NCI-H187 (cell line): ENCODE measurements at regions not wholly inside any gene's neighbourhood (a gene's known extent, or its start where the extent isn't known, plus 50 kb on each side); places are given as distances from the start of the nearest gene placed in this dataset.
"Not testable (repeated sequence)": the region's sequence is repeated elsewhere in the genome, so short reads cannot be mapped to it uniquely, and the experiment has no call there.

Experiments
- DNase-seq, 2 experiments: peaks; one replicate each; lab custom pipeline; 2025; lab: John Stamatoyannopoulos, UW

GRCh38 chr2:128660836-128661235 lies 342.2 kb upstream of the HS6ST1 start:
- no peak for DNase-seq

GRCh38 chr2:128661311-128661710 lies 342.6 kb upstream of the HS6ST1 start:
- DNase-seq: no peak

- DNase-seq: no peak
These were observed 343.4 kb upstream of the HS6ST1 start for GRCh38 chr2:128662051-128662471.

GRCh38 chr2:128663371-128664050 lies 344.8 kb upstream of the HS6ST1 start:
- no peak for DNase-seq

- DNase-seq: no peak
These were observed 345.9 kb upstream of the HS6ST1 start for GRCh38 chr2:128664499-128664971.

- DNase-seq: no peak
These were observed 346.4 kb upstream of the HS6ST1 start for GRCh38 chr2:128665113-128665512.

GRCh38 chr2:128666596-128666995 lies 347.9 kb upstream of the HS6ST1 start:
- no peak for DNase-seq

- DNase-seq: no peak
These were observed 348.7 kb upstream of the HS6ST1 start for GRCh38 chr2:128667391-128667790.

- no peak for DNase-seq
These were observed 350.3 kb upstream of the HS6ST1 start for GRCh38 chr2:128668946-128669345.

- no peak for DNase-seq
These were observed 351.4 kb upstream of the HS6ST1 start for GRCh38 chr2:128670066-128670465.

- not testable (repeated sequence) for DNase-seq
These were observed 353.5 kb upstream of the HS6ST1 start for GRCh38 chr2:128671981-128672757.

GRCh38 chr2:128679680-128680079 lies 361.0 kb upstream of the HS6ST1 start:
- not testable (repeated sequence) for DNase-seq

GRCh38 chr2:128681507-128681906 lies 362.8 kb upstream of the HS6ST1 start:
- no peak for DNase-seq

- no peak for DNase-seq
These were observed 363.6 kb upstream of the HS6ST1 start for GRCh38 chr2:128682266-128682665.

GRCh38 chr2:128682729-128683284 lies 364.1 kb upstream of the HS6ST1 start:
- DNase-seq: no peak

GRCh38 chr2:128684523-128684922 lies 365.9 kb upstream of the HS6ST1 start:
- DNase-seq: no peak

- DNase-seq: no peak
These were observed 367.3 kb upstream of the HS6ST1 start for GRCh38 chr2:128685841-128686496.

GRCh38 chr2:128686497-128686859 lies 367.8 kb upstream of the HS6ST1 start:
- DNase-seq: no peak

- DNase-seq: no peak
These were observed 368.4 kb upstream of the HS6ST1 start for GRCh38 chr2:128686881-128687555.

- no peak for DNase-seq
These were observed 368.9 kb upstream of the HS6ST1 start for GRCh38 chr2:128687565-128687964.

GRCh38 chr2:128689971-128690370 lies 371.3 kb upstream of the HS6ST1 start:
- DNase-seq: no peak

- no peak for DNase-seq
These were observed 371.8 kb upstream of the HS6ST1 start for GRCh38 chr2:128690431-128690830.
